SH-SY5Y (cell line): ENCODE measurements at regions not wholly inside any gene's neighbourhood (a gene's known extent, or its start where the extent isn't known, plus 50 kb on each side); places are given as distances from the start of the nearest gene placed in this dataset.

Experiments used
- GATA2 ChIP-seq: IDR thresholded peaks from 2 replicates; pipeline ENCODE4 v1.6.1; 2011; ENCODE audit warnings: mild to moderate bottlenecking, low read depth, low read length
- GATA3 ChIP-seq: IDR thresholded peaks from 2 replicates; pipeline ENCODE4 v1.6.1; 2011; ENCODE audit warnings: low read depth, mild to moderate bottlenecking, low read length, moderate library complexity

- TF ChIP-seq GATA2 (no peak), GATA3 (no peak)
Measured at GRCh38 chr15:61379005-61379404, 149.9 kb upstream of the RORA start.
